Superior temporal gyrus (tissue), 1 donor: ENCODE measurements at regions not wholly inside any gene's neighbourhood (a gene's known extent, or its start where the extent isn't known, plus 50 kb on each side); places are given as distances from the start of the nearest gene placed in this dataset.
A peak's percentile ranks its signal among the peaks of the same experiment; 100 is the strongest.
"Not testable (repeated sequence)": the region's sequence is repeated elsewhere in the genome, so short reads cannot be mapped to it uniquely, and the experiment has no call there.

ENCODE experiments used
- DNase-seq: peaks from one replicate; pipeline ENCODE4 v3.0.0-alpha.2; 2016; ENCODE audit errors: extremely low spot score

DNA sequence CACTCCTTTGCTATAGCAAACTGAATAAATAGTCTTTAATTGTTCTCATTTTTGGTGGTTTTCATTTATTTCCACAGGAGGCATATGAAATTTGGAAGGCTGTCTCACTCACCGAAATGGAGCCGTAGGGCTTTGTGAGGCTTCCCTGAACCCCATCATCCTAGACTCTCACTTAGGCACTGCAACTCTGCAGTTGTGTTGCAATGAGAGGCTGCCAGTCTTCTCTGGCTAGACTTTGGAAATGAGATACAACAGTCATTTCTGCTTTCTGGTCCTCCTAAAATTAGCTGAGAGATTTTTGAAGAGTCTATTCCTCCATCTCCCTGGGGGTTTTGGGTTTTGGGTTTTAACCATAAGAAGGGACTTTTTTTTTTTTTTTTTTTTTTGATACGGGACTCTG is 146.5 kb downstream of the SH3BGRL start:
- no peak for DNase-seq

GRCh38 chrX:81354954-81355353 is 153.1 kb downstream of the SH3BGRL start:
- no peak for DNase-seq

DNA sequence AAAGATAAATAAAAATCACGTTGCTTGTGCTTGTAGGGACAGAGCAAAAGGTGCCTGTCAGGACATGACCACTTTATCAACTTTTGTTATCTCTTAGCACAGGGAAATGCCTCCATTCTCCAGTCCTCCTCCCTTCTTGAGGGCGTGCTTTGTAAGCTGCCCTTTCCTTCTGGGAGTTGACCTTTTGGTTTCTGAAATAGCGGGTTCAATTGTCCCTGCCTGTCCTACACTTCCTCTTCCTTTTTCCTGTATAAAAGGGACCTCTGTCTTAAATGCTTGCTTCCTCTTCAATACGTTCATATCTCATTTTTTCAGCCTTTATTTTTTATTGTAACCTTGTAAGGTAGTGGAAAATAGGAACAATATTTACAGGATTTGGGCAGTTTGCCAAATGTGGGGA is 153.5 kb downstream of the SH3BGRL start:
- DNase-seq = no peak

- no peak for DNase-seq
Observed at GRCh38 chrX:81367291-81367690, 165.4 kb downstream of the SH3BGRL start.

GRCh38 chrX:81377329-81377728 is 175.4 kb downstream of the SH3BGRL start:
- DNase-seq = peak; percentile 48

DNA sequence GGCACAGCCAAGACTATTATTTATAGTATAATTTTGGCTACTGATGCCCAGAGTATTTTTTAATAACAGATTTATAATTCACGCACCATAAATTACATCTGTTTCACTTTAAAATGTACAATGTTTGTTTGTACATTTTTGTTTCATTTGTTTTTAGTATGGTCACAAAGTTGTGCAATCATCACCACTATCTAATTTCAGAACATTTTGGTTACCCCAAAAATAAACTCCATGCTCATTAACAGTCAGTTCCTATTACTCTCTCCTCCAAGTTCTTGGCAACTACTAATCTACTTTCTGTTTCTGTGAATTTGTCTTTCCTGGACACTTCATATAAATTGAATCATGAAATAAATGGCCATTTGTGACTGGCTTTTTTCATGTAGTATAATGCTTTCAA is 176.7 kb downstream of the SH3BGRL start:
- DNase-seq = no peak

DNA sequence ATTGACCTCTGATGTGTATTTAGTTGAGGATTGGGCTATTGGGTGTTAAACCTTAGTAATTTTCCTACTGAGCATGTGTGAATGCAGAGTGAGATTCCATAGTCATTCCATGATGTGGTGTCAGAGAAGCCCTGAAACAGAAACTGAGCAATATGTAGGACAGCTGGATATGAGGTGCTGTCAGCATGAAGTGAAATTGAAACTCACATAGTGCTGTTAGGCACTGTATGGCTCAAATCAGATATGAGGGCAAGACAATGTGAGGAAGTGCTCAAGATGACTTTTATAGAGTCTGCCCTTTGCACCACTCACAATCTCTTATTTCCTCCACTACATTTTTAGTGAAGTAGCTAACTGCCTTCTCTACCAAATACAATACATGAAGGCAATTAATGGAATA is 188.3 kb downstream of the SH3BGRL start:
- no peak for DNase-seq

DNA sequence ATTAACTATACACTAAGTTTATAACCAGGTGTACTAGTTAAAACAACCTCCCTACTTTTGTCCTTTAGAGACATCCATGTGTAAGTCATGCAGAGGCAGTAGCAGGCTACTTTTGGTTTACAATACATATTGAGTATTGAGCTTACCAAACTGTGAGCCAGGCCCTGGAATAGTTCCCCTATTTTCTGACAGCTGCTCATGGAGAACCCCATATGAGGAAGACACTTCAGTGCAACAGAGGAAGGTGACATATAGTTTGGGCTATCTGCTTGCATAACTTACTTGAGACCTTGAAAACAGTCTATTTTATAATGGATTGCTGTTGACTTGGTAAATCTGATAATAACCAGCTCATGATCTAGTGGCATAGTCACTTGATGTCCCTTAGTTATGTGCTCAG is 190.5 kb downstream of the SH3BGRL start:
- DNase-seq = no peak

DNA sequence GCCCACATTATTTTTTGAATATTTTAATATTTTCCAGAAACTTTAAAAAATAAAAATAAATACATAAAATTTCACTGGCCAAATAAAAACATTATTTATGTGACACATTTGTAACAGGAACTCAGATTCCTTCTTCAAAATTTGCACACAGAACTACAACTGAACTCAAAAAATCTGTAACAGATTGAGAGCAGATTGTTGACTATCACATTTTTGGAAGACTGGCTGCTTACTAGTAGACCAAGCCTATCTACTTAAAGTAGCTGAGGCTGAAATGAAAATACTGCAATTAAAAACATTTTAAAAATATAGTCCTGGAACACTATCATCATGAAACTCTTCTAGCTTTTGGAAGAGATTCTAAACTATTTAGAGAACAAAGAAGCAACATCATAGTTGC is 203.9 kb downstream of the SH3BGRL start:
- no peak for DNase-seq

GRCh38 chrX:81411517-81411916 is 209.6 kb downstream of the SH3BGRL start:
- DNase-seq = no peak

- no peak for DNase-seq
Observed at GRCh38 chrX:81412428-81412827, 210.5 kb downstream of the SH3BGRL start.

GRCh38 chrX:81412857-81413256 is 211.0 kb downstream of the SH3BGRL start:
- DNase-seq = not testable (repeated sequence)

DNA sequence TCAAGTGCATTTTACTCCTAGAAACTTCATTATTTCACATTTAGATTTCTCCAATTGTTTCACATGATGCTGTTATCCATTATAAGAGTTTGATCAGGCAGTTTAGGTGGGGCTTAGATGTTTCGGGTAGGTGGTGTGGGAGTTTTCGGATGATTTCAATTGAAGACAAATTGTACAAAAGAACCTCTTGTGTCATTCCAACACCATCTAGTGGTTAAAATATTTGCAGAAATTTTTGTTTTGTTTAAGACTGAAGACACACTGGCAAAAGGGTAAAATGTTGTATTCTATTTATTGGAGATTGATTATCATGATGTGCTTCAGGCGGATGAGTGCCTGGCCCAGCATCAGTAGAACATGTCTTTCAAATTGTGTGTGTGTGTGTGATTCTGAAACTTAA is 212.7 kb downstream of the SH3BGRL start:
- DNase-seq = peak; percentile 24
